ENCODE measurements at regions not wholly inside any gene's neighbourhood (a gene's known extent, or its start where the extent isn't known, plus 50 kb on each side); places are given as distances from the start of the nearest gene placed in this dataset.

- no peak overlapping the region for H3K4me3 ChIP-seq (ENCODE audit: low read depth, low read length)
- TF ChIP-seq CTCF (IDR thresholded peaks at IDR 0.05; ENCODE audit: insufficient read depth, low read depth, low read length), result no peak
- no peak for DNase-seq (ENCODE audit: low read depth)
- no peaks in the 10 kb centered on the region for H3K36me3 ChIP-seq (ENCODE audit: control insufficient read depth, insufficient read depth, low read length)
- no peaks in the 10 kb centered on the region for H3K27me3 ChIP-seq (ENCODE audit: control insufficient read depth, insufficient read depth, low read length)
- ChIA-PET POLR2A (no interaction called here), CTCF (interaction anchor here (0.5 to 1.3 kb wide), 4 partner anchors 14 to 364 kb away, joined by 3 to 5 read pairs (median 3); no protein-coding TSS in a partner anchor)
Measured at GRCh38 chr7:46286957-46287356, 365.9 kb upstream of the IGFBP3 start.

- TF ChIP-seq CTCF (IDR thresholded peaks at IDR 0.05; ENCODE audit: insufficient read depth, low read depth, low read length), result no peak
- DNase-seq (ENCODE audit: low read depth), result no peak
- Histone ChIP-seq H3K27me3 (ENCODE audit: control insufficient read depth, insufficient read depth, low read length) (no peaks in the 10 kb centered on the region), H3K36me3 (ENCODE audit: control insufficient read depth, insufficient read depth, low read length) (no peaks in the 10 kb centered on the region), H3K4me3 (ENCODE audit: low read depth, low read length) (no peak overlapping the region)
- POLR2A ChIA-PET, result no interaction called here
- CTCF ChIA-PET, result interaction anchor here (1.1 to 1.3 kb wide), 2 partner anchors 14 to 364 kb away, joined by 3 to 5 read pairs; no protein-coding TSS in a partner anchor
Measured at GRCh38 chr7:46286356-46286755, 365.3 kb upstream of the IGFBP3 start.

GRCh38 chr7:46285878-46286277 lies 364.8 kb upstream of the IGFBP3 start:
- POLR2A ChIA-PET, result no interaction called here
- DNase-seq (ENCODE audit: low read depth), result no peak
- no peaks in the 10 kb centered on the region for H3K36me3 ChIP-seq (ENCODE audit: control insufficient read depth, insufficient read depth, low read length)
- H3K27me3 ChIP-seq (ENCODE audit: control insufficient read depth, insufficient read depth, low read length), result no peaks in the 10 kb centered on the region
- no peak overlapping the region for H3K4me3 ChIP-seq (ENCODE audit: low read depth, low read length)
- TF ChIP-seq CTCF (IDR thresholded peaks at IDR 0.05; ENCODE audit: insufficient read depth, low read depth, low read length), result no peak
- CTCF ChIA-PET, result interaction anchor here (1.3 kb wide), 1 partner anchor 13 kb away, joined by 5 read pairs; no protein-coding TSS in a partner anchor

GRCh38 chr7:46283852-46284251 lies 362.8 kb upstream of the IGFBP3 start:
- H3K27me3 ChIP-seq (ENCODE audit: control insufficient read depth, insufficient read depth, low read length), result no peaks in the 10 kb centered on the region
- DNase-seq (ENCODE audit: low read depth), result no peak
- ChIA-PET CTCF (no interaction called here), POLR2A (no interaction called here)
- H3K4me3 ChIP-seq (ENCODE audit: low read depth, low read length), result no peak overlapping the region
- no peaks in the 10 kb centered on the region for H3K36me3 ChIP-seq (ENCODE audit: control insufficient read depth, insufficient read depth, low read length)
- no peak for TF ChIP-seq CTCF (IDR thresholded peaks at IDR 0.05; ENCODE audit: insufficient read depth, low read depth, low read length)

- ChIA-PET CTCF (interaction anchor here (1.3 kb wide), 1 partner anchor 26 kb away, joined by 3 read pairs; no protein-coding TSS in a partner anchor), POLR2A (no interaction called here)
- H3K36me3 ChIP-seq (ENCODE audit: control insufficient read depth, insufficient read depth, low read length), result no peaks in the 10 kb centered on the region
- H3K4me3 ChIP-seq (ENCODE audit: low read depth, low read length), result no peak overlapping the region
- TF ChIP-seq CTCF (IDR thresholded peaks at IDR 0.05; ENCODE audit: insufficient read depth, low read depth, low read length), result no peak
- no peaks in the 10 kb centered on the region for H3K27me3 ChIP-seq (ENCODE audit: control insufficient read depth, insufficient read depth, low read length)
- no peak for DNase-seq (ENCODE audit: low read depth)
Measured at GRCh38 chr7:46282155-46282554, 361.1 kb upstream of the IGFBP3 start.
